ENCODE measurements at regions not wholly inside any gene's neighbourhood (a gene's known extent, or its start where the extent isn't known, plus 50 kb on each side); places are given as distances from the start of the nearest gene placed in this dataset.

DNA sequence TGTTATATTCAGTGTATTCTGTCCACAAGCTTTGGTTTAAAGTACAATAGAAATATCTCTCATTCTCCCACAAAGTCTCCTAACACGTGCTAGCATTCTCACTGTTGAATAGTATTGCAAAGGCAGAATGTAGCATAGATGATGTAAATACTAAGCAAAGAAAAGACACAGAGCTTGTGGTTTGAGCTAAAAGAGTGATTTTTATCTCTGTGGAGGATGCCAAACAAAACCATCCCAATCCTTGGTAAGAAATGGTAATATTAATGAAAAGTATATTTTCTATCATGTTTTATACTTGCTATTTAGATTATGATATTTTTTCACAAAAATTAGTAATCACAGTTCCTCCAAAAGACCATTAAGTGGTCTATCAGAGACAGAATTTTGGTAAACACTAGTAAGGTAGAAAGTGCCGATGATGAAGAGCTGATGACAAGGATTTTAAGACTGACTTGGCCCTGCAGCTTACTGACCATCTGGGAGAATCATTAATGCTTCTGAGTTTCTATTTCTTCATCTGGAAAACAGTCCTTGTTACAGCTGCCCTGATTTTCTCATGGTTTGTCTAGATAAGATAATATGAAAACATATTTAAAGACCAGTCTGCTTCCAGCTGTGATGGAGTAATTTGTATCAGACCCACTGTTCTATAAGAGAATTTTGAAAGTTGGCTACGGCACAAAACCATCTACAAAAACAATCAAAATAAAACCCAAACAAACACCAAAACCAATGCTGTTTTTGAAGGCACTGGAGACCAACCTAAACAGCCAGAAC lies 510.2 kb downstream of the SPATA31D1 start:
- DNase-seq (ENCODE audit: low read depth), result no peak

- no peak for DNase-seq (ENCODE audit: low read depth)
Measured at GRCh38 chr9:82499337-82499736, 510.8 kb downstream of the SPATA31D1 start.

DNA sequence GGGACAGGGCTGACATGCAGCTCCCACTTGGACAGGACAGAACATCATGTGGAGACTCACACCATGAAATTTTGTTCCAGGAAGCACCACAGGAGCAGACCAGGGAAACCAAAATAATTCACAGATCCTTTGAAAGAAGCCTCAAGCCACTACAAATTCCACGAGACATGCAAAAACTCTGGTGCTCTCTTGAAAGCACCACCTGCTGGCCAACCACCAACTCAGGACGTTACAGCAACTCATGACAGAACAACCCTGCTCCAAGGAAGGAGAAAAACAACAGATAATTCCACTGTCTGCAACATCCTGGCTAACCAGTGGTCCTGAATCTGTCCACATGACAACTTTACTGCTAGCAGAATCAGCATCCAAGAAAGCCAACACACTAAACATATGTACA lies 516.0 kb downstream of the SPATA31D1 start:
- no peak for DNase-seq (ENCODE audit: low read depth)

GRCh38 chr9:82511626-82512025 lies 523.1 kb downstream of the SPATA31D1 start:
- DNase-seq (ENCODE audit: low read depth), result no peak

- no peak for DNase-seq (ENCODE audit: low read depth)
Measured at GRCh38 chr9:82512728-82513127, 524.2 kb downstream of the SPATA31D1 start.

DNA sequence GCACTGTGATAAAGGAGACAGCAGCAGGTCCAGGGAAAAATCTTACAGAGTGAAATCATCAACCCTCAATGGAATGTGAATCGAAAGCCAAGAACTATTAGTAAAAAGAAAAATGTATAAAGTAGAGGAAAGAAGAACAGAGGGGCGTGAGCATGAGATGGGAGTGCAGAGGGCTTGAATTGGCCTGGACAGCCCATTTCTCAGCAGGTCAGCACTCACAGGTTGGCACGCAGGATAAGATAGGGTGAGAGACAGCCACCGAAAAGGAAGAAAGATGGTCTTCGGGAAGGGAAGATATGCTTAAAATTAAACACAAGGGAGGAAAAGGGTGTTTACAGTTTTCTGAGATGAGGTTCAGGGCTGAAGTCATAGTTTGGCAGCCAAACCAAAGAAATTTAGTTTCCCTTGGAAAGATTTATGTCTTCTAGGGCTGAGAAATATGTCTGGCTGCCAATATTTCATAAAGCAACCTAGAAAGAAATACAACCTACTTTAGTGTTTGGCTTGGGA lies 524.7 kb downstream of the SPATA31D1 start:
- no peak for DNase-seq (ENCODE audit: low read depth)

DNA sequence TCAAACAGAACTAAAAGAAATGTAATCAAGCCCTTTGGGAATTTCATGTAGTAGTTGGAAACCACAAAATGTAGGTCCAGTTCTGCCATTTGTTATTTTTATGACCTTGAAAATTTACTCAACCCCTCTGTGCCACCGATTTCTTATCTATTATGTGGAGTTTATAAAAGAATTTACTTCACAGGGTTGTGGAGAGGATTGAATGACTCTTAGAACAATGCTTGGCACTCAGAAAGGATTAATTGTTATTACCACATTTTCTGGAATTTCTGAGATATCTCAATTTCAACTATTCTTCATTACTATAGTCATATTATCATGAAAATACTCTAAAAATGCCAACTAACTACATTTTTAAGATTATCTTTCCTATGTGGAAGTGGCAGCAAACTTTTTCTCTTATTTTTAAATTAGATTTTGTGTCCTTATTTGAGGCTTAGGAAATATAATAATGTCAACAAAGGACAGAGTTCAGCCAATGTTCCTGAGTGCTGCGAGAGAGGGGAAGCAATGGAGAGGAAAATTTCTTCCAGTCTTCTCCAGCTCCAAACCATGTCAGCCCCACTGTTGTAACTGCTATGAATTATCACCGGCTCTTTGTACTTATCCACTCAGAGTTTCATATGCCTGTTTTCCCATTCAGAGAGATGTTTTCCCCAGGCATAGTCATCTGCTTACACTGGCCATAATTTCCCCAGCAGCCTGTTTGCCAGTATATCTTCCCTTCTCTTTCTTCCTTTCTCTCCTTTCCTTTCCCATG lies 525.6 kb downstream of the SPATA31D1 start:
- peak; percentile 31 for DNase-seq (ENCODE audit: low read depth)

DNA sequence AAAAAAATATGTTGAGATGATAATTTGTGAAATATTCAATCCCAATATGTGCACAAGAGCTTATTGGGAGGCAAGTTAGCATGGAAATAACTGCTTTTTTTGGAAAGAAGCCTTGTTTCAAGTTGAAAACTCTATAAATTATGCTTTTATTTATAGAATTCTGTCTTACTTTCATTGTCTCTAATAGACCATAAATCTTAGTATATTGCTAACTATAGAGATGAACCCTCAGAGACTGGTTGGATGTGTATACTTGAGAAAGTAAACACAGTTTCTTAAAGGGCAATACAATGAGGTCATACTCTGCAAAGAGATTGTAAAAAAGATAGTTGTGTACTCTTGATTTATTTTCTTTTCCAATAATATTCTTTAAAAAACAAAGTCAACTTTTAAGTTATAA lies 530.3 kb downstream of the SPATA31D1 start:
- DNase-seq (ENCODE audit: low read depth), result no peak

DNA sequence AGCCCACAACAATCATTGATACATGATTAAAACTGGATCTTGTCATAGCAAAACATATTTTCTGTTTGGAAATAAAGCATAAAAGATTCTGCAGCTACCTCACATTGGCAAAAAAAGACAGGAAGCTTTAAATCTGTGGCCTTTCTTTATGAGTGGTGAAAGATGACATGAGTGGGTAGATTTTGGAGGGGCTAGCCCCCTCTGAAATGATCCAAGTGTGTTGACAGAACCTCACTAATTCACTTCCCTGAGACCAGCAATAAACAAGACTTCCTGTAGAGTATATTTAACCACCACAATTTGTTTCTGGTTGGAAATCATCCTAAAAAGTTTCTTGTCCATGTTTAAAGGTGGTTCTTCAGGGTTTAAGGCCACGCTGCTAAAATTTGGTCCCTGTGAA lies 530.8 kb downstream of the SPATA31D1 start:
- no peak for DNase-seq (ENCODE audit: low read depth)

GRCh38 chr9:82524407-82524806 lies 535.8 kb downstream of the SPATA31D1 start:
- DNase-seq (ENCODE audit: low read depth), result no peak

GRCh38 chr9:82526577-82526976 lies 536.4 kb downstream of the RASEF start:
- no peak for DNase-seq (ENCODE audit: low read depth)

DNA sequence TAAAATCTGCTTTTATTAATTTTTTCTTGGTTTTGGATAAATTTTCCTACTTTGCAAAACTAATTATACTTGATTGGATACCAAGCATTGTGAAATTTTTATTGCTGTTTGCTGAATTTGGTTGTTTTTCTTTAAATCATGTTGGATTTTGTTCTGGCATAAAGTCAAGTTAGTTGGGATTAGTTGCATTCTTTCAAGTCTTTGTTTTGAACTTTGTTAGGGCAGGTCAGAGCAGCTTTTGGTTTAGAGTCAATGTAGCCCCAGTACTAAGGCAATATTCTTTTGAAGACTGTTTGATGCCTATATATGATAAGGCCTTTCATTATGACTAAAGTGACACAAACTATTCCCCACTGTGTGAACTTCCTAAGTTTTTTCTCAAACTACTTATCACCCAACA lies 531.1 kb downstream of the RASEF start:
- DNase-seq (ENCODE audit: low read depth), result no peak

- no peak for DNase-seq (ENCODE audit: low read depth)
Measured at GRCh38 chr9:82532504-82533180, 530.3 kb downstream of the RASEF start.

GRCh38 chr9:82535432-82535998 lies 527.4 kb downstream of the RASEF start:
- DNase-seq (ENCODE audit: low read depth), result no peak

GRCh38 chr9:82538634-82539033 lies 524.3 kb downstream of the RASEF start:
- no peak for DNase-seq (ENCODE audit: low read depth)

- DNase-seq (ENCODE audit: low read depth), result no peak
Measured at GRCh38 chr9:82539146-82539545, 523.8 kb downstream of the RASEF start.

GRCh38 chr9:82539856-82540579 lies 522.9 kb downstream of the RASEF start:
- no peak for DNase-seq (ENCODE audit: low read depth)

GRCh38 chr9:82543726-82544125 lies 519.2 kb downstream of the RASEF start:
- DNase-seq (ENCODE audit: low read depth), result no peak

DNA sequence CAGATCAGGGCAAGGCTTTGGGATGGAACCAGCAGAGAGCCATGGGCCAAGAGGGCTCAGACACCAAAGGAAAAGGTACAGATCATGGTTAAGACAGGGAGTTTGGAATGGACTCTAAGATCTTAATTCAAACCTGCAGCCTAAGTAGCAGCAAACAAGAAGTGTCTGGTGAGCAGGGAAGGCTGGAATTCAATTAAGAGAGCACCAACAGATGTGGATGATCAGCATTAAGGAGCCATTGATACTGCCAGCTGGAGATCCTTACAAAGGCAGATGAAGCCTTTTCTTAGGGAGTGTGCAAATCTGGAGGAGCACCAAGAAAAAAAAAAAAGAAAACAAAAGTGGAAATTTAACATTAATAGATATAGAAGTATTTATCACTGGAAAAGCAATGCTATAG lies 516.8 kb downstream of the RASEF start:
- no peak for DNase-seq (ENCODE audit: low read depth)

DNA sequence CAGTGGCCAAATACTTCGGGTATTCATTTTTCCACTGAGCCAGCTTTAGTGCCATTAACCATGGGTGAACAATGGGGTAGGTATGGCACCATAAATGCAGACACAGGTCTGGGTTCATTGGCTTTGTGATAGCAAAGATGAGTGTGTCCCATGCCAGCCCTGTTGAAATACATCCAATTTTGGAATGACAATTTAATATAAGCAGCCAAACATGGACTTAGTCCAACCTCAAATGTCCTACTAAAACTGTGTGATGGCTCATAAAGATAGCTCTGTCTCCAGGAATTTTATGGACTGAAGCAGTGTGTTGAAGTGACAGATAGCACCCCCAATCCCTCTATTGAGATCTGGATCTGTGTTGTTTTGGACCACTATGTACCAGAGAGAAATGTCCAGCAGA lies 514.9 kb downstream of the RASEF start:
- no peak for DNase-seq (ENCODE audit: low read depth)

- no peak for DNase-seq (ENCODE audit: low read depth)
Measured at GRCh38 chr9:82549174-82549821, 513.6 kb downstream of the RASEF start.

All from amniotic epithelial cell (primary cell).